Colon (tissue), 2 donors: ENCODE measurements at regions not wholly inside any gene's neighbourhood (a gene's known extent, or its start where the extent isn't known, plus 50 kb on each side); places are given as distances from the start of the nearest gene placed in this dataset.

Source experiments
- FAIRE-seq: peaks from 2 replicates; lab custom pipeline; 2012; peaks lifted over from hg19 to GRCh38; lab: Jason Lieb, UNC
- donor health status: control.
- donor health status: control.

DNA sequence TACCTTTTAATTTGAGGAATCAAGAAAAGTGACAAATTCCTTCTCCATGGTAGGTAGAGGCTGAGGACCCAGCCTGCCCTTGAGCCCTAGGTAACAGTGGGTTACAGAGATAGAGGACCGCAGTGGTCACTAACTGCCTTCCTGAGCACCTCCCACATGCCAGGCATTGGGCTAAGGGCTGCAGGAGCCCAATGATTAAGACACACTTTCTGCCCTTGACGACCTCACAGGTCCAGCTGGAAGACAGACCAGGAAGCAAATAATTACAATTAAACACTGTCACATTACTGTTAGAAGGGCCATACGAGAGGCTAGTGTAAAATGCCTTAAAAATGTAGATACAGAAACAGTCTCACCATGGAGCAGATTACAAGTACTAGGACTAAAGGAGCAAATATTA, 156.8 kb upstream of the NFE2L3 start:
- no peak for FAIRE-seq

GRCh38 chr7:25996006-25996408, 156.0 kb upstream of the NFE2L3 start:
- no peak for FAIRE-seq

DNA sequence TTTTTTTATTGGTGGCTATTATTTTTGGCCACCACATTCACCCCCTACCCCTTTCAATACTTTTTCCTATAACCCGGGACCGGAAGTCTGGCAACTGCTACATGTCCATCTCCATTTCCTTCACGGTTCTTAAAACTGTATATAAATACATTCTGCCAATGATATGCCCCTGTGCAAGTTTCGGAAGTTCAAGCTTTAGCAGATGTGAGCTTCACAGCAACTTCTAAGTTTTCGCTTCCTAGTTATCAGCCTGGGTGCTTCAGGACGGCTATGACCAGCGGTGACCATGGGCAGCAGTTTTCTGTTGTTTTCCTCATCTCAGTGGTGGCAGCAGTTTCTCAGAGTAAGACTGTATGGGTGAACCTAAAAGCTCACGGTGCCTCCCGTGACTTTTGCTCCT, 153.5 kb upstream of the NFE2L3 start:
- FAIRE-seq = no peak

- no peak for FAIRE-seq
Observed at GRCh38 chr7:26000841-26001240, 151.2 kb upstream of the NFE2L3 start.

DNA sequence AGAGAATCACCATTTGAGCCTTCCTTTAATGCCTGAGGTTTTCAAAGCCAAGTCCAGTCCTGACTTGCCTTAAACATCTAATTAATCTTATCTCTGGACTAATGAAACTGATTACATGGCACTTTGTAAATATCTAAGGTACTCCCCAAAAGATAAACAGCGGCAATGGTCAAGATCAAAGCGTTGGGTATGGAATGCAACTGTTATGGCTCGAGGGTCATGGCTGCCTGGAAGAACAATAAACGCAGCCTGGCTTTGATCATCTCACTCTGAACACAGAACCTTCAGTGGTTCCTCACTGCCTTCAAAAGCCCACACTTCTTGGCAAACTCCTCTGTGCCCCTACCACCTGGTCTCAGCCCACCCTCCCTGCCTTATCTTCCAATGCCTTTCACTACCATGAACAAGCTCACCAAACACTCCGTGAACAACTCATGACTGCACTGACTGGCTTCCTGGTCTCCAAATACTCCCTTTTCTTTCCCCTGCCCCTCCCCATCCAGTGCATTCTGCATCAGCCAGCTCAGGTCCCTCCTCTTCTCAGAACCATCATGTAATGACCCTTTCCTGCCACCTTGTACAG, 150.2 kb upstream of the NFE2L3 start:
- FAIRE-seq = no peak

DNA sequence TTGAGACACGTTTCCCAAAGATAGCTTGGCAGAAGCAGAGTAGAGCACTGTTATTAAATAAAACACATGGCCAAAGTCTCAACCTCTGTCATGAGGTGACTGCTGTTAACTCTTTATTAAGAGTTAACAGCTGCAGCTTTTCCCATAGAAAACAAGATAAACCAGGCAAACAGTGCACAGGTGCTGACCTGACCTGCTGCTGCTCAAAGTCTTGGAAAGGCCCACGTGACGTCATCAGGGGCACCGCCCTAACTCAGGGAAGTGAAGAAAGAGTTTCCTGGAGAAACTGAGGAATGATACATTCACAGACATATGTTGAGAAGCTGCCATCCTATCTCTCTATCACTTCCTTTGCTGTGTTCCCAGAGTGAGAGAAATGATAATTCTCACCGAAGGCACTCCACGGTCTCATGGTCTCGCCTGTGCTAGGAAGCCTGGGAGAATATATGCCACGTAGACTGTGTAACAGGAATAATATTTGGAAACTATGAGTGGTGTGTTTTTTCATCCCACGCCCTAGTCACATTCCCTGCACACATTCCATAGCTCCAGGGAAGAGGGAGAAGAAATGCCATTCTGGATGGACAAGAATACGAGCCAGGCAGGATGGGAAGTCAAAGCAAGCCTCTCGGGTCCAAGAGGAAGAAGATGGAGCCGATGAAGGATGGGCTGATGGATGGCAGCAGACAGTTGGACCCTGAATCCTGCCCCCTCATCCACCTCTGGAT, 146.2 kb upstream of the NFE2L3 start:
- FAIRE-seq = no peak

- no peak for FAIRE-seq
Observed at GRCh38 chr7:26006426-26006825, 145.6 kb upstream of the NFE2L3 start.

DNA sequence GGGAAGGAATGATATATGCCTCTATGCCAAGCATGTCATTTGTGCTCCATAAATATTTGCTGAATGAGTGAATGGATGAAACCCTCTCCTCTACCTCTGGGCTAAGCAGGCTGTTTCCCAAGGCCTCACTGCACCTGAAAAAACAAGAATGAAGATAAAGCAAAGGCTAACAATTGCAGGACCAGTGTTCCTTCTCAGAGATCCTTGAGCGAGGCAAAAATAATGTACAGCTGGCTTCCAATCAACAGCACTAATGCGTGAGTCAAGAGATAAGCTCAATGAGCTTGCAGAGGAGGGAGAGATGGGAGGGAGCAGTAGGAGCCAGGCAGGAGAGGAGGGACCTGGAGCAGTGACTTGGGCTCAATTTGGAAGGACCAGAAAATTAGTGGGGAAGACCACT, 144.5 kb upstream of the NFE2L3 start:
- no peak for FAIRE-seq

- no peak for FAIRE-seq
Observed at GRCh38 chr7:26008428-26008827, 143.6 kb upstream of the NFE2L3 start.

GRCh38 chr7:26011039-26011696, 140.8 kb upstream of the NFE2L3 start:
- FAIRE-seq = no peak

DNA sequence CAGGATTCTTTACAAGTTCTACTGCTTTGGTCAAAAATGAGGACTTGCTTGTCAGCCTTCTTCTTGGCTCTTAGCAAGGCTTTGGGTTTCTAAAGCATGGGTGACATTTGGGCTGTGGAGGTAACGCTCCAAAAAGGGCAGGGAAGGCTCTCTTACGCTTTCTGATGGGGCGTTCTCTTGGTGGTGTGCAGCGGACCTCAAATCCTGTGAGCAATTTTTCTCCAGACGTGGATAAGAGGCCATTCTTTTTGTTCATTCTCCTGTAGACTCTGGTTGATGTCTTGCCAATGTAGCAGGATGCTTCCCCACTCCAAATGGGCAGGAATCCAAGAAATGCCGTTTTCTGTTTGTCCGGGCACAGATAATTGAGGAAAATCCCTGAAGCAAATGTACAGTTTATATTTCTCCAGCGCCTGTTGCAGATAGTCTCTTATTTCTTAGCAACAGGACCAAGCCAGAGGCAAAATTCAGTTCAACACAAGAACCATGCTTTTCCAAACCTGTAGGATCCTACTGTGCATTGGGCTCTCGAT, 138.4 kb upstream of the NFE2L3 start:
- FAIRE-seq = no peak

DNA sequence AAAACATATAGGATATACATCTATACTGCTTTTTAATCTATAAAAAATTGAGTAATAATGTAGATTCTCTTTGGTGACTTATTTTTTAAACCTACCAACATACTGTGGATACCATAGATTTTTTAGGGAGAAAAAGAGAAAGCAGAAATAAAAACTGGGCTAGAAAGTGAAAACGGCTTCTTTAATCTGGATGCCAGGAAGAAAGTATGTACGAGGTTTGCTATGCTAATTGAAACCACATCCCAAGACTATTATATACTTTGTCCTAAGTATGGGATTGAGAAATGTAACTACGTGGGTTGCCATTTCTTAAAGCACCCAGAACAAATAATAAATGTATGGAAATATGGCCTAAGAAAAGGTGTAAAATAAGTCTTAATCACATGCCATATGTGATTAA, 129.0 kb upstream of the NFE2L3 start:
- FAIRE-seq = no peak

- no peak for FAIRE-seq
Observed at GRCh38 chr7:26029911-26030310, 122.1 kb upstream of the NFE2L3 start.

DNA sequence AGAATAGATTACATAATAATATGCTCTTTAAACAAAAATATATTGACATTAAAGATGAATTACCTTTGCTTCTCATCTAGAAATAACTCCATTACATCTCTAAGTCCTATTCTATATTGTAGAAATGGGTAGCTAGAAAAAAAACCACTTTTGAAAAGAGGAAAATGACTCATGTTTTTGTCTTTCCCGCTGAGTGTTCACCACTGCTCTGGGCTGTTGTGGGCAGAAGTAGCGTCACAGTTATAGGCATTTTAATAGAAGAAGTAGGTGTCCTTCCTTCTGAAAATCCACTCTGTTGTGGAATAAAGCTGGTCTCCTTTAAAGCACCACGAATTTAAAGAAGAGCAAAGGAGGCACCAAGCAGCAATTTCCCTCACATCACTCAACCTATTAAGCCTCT, 117.6 kb upstream of the NFE2L3 start:
- FAIRE-seq = no peak

GRCh38 chr7:26035552-26035951, 116.4 kb upstream of the NFE2L3 start:
- FAIRE-seq = no peak

GRCh38 chr7:26036092-26036491, 115.9 kb upstream of the NFE2L3 start:
- no peak for FAIRE-seq

- FAIRE-seq = no peak
Observed at GRCh38 chr7:26038201-26038990, 113.6 kb upstream of the NFE2L3 start.

DNA sequence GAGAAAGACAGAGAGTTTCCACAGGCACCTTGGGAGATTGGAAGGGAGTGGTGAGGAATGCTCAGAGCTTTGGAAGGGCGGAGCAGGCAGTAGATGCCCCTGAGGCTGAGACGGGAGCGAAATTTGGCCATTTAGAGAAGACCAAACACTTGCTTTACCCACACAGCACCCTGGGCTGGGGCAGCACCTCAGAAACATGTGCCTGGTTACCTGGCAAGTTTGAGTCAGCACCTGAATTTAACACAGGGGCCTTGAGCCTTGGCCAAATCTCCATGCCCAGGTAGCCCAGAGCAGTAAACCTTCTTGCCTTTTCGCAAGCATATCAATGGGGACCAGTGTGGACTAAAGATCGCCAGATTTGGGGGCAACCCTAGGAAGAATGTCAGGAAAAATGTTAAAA, 111.9 kb upstream of the NFE2L3 start:
- no peak for FAIRE-seq

DNA sequence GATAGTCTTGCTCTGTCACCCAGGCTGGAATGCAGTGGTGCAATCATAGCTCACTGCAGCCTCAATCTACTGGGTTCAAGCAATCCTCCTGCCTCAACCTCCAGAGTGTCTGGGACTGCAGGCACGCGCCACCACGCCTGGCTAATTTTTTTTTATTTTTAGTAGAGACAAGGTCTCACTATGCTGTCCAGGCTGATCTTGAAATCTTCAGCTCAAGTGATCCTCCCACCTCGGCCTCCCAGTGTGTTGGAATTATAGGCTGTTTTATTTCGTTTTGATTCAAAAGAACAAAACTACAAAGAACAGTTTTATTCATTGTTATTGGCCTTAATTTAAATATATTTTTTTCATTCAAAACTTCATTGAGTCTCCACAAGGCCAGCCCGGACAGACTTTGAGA, 109.8 kb upstream of the NFE2L3 start:
- no peak for FAIRE-seq

DNA sequence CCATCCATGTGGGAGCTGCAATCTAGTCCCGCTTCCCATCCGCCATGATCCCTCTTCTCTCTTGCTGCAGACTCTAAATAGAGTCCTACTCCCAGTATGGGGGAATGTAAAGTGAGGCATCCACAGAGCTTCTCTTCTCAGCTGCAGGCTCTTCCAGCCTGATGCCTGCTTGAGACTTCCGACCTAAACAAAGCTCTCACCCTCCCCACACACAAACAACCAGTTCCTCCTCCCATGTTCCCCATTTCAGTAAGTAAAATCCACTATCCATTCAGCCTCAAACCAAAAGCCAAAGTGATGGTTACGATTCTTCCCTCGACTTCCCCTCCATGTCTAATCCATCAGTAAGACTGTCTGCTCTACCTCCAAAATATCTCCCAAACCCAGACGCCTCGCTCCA, 108.2 kb upstream of the NFE2L3 start:
- no peak for FAIRE-seq

DNA sequence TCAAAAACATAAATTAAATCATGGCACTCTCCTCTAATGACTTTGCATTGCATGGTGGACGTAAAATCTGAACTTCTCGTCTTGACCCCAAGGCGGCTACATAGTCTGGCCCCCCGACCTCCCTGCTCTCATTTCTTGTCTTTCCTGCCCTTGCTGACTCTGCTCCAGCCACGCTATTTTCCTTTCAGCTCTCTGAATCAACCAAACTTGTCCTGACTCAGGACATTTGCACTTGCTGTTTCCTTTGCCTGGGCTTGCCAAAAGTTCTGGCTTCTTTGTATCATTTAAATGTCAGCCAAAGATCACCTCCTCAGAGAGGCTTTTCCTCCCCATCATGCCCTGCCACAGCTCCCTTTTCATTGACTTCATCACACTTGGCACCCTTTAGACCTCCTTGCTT, 107.7 kb upstream of the NFE2L3 start:
- no peak for FAIRE-seq

DNA sequence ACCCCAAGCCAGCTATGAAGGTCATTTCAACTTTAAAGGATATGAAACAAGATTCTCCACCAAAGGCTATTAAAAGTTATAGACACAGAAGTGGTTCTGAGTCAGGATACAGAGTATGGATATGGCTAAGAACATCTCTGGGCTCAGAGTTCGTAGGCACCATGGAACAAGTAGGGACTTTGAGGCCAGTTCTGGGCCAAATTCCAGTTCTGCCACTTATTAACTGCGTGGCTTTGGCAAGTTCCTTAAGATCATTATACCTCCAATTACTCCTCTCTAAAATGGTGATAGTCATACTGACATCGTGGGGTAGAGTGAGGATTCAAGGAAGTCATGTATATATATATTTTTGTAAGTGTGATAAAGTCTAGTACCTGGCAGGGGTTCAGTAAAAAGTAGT, 105.8 kb upstream of the NFE2L3 start:
- no peak for FAIRE-seq

DNA sequence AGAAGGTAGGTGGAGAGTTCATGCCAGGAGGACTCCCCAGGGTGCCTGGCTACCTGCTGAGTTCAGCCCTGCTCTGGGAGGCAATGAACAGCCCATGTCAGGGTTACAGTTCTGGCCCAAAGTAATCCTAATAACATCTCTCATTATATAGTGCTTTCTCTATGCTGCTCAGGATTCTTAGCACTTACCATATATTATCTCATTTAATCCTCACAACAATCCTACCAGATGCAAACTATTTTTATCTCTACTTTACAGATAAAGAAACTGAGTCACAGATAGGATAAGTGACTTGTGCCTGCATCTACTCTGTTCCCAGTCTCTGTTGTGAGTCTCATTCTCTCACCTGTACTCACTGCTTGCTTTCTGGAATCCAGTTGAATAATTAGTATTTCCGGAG, 105.1 kb upstream of the NFE2L3 start:
- no peak for FAIRE-seq
